Stimulated activated naive CD4-positive, alpha-beta T cell (primary cell): ENCODE measurements at regions not wholly inside any gene's neighbourhood (a gene's known extent, or its start where the extent isn't known, plus 50 kb on each side); places are given as distances from the start of the nearest gene placed in this dataset.
"Not testable (repeated sequence)": the region's sequence is repeated elsewhere in the genome, so short reads cannot be mapped to it uniquely, and the experiment has no call there.

Source experiments
- DNase-seq, 6 experiments: peaks; one replicate each; lab custom pipeline; 2025; lab: John Stamatoyannopoulos, UW

GRCh38 chr1:38746941-38747600 lies 112.5 kb downstream of the RRAGC start:
- DNase-seq: no peak

GRCh38 chr1:38746402-38746935 lies 113.1 kb downstream of the RRAGC start:
- DNase-seq: no peak

DNA sequence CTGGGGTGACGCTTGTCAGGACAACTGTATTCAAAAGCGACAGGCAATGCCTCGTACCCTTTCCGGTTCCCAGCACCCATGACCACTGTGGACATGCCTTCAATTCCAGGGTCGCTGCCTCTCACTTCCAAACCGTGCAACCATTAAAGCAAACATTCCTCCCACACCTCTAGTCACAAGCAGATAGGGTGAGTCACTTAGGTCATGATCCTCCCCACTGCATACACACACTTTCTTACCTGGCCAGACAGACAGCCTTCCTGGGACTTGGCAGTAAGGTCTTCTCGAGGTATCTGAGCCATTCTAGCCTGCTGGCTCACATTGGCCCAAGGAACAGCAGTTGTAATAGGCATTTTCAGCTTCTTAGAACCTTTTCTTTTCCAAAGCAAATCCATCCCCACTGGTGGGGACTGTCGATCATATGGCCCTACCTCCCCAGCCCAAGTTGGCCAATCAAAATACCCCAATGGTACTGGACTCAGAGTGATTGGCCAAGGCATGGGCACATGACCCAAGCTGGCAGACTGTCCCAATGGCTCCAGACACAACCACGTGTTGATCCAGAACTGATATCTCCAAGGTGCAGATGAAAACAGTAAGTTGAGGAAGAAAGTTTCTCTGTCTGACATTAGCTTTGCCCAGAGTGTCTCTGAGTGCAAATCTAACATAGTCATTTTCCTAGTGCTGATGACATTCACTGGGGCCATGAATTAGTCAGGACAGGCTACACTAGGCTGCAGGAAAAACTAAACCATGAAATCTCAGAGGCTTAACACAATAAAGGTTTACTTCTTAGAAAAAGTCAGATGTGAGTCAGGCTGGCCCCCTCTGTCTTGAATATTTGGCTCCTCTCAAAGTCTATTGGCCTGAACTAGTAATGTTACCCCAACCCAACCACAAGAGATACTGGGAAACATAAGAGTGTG lies 113.8 kb downstream of the RRAGC start:
- no peak for DNase-seq

GRCh38 chr1:38744452-38745350 lies 114.9 kb downstream of the RRAGC start:
- no peak for DNase-seq

- DNase-seq: no peak
Measured at GRCh38 chr1:38743184-38743583, 116.4 kb downstream of the RRAGC start.

- DNase-seq: no peak
Measured at GRCh38 chr1:38741341-38741740, 118.2 kb downstream of the RRAGC start.

DNA sequence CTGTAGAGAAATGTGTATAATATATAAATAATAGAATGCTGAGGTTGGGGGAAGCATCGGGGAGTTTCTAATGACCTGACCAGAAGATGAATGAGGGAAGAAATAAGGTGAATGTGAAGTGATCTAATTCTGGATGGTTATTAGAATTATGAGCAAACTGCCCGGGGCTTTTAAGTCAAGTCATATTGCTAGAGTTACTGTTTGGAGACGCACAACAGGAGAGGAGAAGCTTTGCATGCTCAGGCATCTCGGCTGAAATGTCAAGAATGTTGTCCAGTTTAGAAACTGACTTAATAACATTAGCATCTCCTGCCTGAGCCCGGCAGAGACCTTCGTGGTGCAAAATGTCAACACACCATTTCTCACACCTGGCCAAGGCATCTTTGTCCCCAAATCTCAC lies 119.1 kb downstream of the RRAGC start:
- no peak for DNase-seq

- DNase-seq: no peak
Measured at GRCh38 chr1:38738207-38738606, 121.4 kb downstream of the RRAGC start.

DNA sequence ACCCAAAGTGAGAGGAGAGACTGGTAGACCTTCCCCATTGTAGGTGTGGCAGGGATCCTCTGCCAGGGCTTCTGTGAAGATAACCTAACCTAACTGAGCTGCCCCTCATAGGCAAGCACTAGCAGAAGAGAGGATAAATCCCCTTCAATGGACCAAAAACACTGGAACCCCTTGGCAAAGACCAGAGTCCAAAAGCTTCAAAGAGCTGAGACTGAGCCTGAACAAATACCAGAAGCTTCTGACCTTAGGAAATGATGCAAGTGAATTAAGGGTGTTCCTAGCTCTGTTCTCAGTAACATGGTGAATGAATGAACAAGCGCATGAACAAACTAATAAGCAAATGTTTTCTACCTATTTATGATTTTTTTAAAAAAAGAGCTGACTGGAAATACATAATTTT lies 123.2 kb downstream of the RRAGC start:
- DNase-seq: no peak

DNA sequence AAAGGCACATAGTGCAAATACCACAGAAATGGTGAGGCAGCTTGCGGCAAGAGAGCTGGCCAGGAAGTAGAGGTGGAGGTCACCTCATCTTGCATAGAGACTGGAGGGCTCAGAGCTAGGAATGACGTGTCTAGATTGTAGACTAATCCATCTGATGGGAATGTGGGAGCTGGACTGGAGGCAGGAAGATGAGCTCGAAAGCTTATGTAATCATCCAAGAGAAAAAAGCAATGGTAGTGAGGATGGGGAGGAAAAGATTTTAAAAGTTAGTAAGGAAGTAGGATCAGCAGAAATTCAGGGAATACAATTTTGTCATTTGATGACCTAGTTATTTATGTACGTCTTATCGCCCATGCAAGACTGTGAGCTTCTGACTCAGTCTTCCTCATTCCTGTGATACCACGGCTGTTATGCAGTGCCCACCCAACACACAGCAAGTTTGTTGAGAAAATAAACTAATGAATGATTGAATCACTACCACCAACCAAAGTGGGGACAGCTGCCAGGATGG lies 123.9 kb downstream of the RRAGC start:
- no peak for DNase-seq

DNA sequence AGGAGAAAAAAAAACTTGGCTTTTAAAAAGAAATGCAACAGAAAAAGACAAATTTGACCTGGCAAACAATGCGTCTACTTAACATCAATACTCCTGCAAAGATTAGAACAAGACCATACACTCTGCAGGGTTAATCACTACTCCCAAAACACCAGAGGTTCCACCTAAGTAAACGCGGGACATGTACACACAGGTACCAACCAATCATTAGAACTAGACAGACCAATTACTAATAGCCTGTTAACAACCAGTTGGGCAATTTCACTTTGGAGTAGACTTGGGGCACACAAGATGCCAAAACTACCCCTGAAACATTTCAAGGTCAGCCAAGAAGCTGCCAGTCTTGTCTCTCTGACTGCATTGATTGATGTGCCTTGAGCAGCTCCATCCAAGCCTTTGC lies 125.8 kb downstream of the RRAGC start:
- DNase-seq: no peak

DNA sequence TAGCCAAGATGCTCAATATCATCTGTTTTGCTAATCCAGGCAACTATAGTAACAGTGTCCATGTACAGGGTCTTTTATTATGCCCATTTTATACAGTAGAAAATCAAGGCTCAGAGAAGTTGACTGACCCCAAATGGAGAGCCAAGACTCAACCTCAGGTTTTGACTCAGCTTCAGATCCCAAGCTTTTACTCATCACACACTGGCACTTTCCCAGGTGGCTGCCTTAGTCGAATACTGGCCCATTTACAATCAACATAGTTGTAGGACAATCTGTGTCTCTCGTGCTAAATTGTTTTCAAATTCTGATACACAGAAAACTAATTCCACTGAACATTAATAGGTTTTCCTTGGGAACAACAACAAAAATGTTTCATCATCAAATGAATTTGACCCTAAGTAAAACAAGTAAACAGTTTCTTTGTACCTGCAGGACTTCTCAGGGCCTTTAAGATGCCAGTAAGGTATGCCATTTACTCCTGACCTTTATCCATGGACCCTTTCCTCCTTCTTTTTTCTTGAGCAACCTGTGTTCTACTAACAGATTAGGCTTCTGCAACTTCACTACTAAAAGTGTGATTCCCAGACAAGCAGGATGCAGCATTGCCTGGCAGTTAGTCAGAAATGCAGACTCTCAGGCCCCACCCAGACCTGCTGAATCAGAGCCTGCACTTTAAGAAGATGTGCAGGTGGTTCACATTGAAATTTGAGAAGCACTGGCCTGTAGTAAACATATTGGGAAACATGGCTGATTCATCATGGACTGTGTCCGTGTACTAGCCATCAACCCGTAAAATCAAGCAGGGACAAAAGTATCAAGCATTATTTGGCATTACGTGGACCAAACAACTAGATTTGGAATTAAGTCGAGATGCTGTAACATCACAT lies 128.8 kb downstream of the RRAGC start:
- DNase-seq: no peak

DNA sequence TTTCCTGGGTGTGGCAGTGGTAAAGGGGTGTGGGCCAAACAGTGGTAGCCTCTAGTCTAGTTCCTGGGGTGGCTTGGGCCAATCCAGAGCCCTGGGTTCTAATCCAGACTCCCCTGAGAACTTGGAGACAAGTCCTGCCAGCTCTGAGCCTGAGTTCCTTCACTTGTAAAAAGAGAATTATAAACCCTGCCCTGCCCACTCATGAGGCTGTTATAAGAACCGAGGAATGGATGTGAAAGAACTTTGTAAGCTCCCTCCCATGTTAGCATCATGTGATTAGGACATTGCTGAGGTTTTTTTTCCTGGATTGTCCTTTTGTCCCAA lies 131.0 kb downstream of the RRAGC start:
- DNase-seq: no peak

- no peak for DNase-seq
Measured at GRCh38 chr1:38727684-38728584, 131.6 kb downstream of the RRAGC start.

DNA sequence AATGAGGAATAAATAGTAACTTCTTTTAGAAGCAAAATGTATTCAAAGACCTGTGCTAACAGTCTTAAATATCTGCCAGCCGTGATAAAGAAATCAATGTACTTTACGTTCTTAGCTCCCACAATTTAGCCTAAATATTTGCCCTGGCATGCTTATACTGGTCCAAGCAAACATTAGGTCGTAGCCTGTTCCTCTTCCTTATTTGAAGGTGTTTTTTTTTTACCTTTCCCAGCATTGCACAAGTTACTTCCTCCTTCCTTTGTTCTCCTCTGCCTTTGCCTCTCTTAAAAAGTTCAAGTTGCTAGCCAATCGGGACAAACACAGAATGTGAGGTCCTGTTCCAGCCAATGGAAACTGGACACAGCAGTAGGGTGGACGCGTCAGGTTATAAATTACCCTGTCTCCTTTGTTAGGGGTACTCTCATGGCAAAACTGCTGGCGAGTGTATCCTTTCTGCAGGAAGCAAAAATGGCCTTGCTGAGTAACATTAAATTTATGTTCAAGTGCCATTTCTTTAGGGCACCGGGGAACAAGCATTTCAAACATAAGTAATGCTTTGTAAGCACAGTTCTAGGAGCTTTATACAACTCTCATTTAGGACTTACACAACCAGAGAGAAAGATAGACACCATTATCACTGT lies 134.1 kb downstream of the RRAGC start:
- DNase-seq: not testable (repeated sequence)

DNA sequence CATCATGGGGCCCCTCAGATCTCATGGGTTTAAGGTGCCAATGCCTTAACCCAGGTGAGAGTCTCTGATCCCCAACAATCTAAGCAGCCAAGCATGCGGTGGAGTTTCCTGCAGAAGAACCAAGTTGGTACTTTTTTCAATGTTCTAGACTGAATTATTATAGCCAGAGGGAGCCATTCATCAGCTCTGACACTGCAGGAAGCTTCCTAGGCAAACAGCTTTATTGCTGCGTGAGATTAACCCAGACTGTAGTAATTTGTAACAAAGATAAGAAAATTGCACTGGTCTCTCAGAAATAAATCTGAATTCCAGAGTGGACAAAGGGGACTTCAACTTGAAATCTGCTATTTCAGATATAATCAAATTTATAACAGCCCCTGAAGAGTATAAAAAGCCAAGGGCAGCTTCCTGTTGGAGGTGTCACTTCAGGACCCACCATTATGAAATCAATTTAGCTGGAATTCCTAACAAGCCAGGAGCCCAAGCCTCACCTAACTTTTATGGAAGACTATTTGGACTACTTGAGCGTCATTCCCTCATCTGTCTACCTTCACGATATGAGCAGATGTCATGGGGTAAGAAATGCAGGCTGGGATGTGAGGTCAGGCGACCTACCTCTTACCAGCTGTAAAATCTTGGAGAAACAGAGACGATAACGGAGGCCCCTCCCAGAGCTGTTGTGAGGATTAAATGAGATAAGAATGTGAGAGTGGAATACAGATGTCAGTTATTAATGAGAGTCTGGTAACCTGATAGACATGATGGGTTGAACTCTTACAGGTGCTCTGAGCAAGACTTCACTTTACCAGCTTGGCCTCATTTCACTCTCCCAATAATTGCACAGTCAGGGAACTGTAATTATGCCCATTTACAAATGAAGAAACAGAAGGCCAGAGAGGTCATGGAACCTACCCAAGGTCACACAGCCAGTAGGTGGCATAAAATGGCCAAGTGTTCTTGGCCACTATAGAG lies 135.1 kb downstream of the RRAGC start:
- DNase-seq: no peak

- DNase-seq: no peak
Measured at GRCh38 chr1:38721816-38722215, 137.8 kb downstream of the RRAGC start.

GRCh38 chr1:38719880-38720279 lies 139.7 kb downstream of the RRAGC start:
- DNase-seq: no peak
